ENCODE measurements at regions not wholly inside any gene's neighbourhood (a gene's known extent, or its start where the extent isn't known, plus 50 kb on each side); places are given as distances from the start of the nearest gene placed in this dataset.

GRCh38 chr12:58980768-58981167 is 60.5 kb upstream of the LRIG3 start:
- no peak for TF ChIP-seq CTCF (IDR thresholded peaks at IDR 0.05; ENCODE audit: extremely low read depth, insufficient read depth, missing control alignments)
- no peak for DNase-seq (ENCODE audit: low spot score)
- in situ Hi-C loops (cut with MboI; ENCODE audit: low pct_unique_long_range_greater_than_20kb, low sequenced_read_pairs, unreplicated experiment) = no loop called here

GRCh38 chr12:58978717-58979116 is 58.4 kb upstream of the LRIG3 start:
- no peak for DNase-seq (ENCODE audit: low spot score)
- no peak for TF ChIP-seq CTCF (IDR thresholded peaks at IDR 0.05; ENCODE audit: extremely low read depth, insufficient read depth, missing control alignments)
- in situ Hi-C loops (cut with MboI; ENCODE audit: low pct_unique_long_range_greater_than_20kb, low sequenced_read_pairs, unreplicated experiment) = no loop called here

DNA sequence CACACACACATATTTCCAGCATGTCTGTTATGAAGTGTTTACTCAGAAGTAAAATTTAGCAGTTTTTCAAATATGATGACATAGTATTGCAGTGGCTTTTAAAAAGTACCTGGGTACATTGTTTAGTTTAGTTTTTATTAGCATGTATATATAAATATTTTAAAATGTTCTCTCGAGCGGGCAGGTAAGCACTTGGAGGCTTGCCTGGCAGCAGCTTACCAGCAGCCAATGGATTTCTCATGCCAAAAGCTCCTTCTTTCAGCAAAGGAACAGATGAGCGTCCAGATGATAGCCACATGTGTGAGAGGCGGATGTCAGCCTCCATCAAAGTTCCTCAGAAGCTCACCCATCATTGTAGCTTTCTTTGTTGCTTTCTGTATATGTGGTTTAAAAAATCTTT is 57.2 kb upstream of the LRIG3 start:
- in situ Hi-C loops (cut with MboI; ENCODE audit: low pct_unique_long_range_greater_than_20kb, low sequenced_read_pairs, unreplicated experiment) = no loop called here
- no peak for DNase-seq (ENCODE audit: low spot score)
- no peak for TF ChIP-seq CTCF (IDR thresholded peaks at IDR 0.05; ENCODE audit: extremely low read depth, insufficient read depth, missing control alignments)

GRCh38 chr12:58976146-58976545 is 55.8 kb upstream of the LRIG3 start:
- TF ChIP-seq CTCF (IDR thresholded peaks at IDR 0.05; ENCODE audit: extremely low read depth, insufficient read depth, missing control alignments) = no peak
- DNase-seq (ENCODE audit: low spot score) = no peak
- in situ Hi-C loops (cut with MboI; ENCODE audit: low pct_unique_long_range_greater_than_20kb, low sequenced_read_pairs, unreplicated experiment) = no loop called here

Measured in GM13977 (cell line).